GM19238 (cell line): ENCODE measurements at regions not wholly inside any gene's neighbourhood (a gene's known extent, or its start where the extent isn't known, plus 50 kb on each side); places are given as distances from the start of the nearest gene placed in this dataset.

Source experiments
- DNase-seq: peaks from one replicate; pipeline ENCODE4 v3.0.0; 2011; ENCODE audit warnings: low spot score; ENCODE audit not compliant: insufficient read length

- DNase-seq = no peak
Observed at GRCh38 chr2:65706411-65706810, 274.0 kb upstream of the SPRED2 start.

DNA sequence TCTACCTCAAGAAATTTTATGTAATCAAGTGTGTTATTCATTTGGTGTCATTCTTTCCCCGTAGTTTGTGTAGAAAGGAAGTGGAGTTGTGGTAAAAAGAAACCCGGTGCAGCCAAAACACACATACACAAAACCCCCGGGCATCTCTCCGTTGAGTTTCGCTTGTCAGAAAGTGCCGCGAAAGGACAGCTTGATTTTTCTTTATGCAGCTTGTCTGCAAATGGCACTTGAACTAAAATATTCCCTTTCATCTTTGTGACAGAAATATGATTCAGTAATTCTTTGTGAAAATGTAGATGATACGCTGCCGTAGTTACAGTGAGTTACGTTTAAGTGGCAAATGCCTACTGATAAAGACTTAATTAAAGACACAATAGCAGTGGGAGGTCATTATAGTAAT is 268.8 kb upstream of the SPRED2 start:
- no peak for DNase-seq

GRCh38 chr2:65700720-65701119 is 268.3 kb upstream of the SPRED2 start:
- DNase-seq = no peak

DNA sequence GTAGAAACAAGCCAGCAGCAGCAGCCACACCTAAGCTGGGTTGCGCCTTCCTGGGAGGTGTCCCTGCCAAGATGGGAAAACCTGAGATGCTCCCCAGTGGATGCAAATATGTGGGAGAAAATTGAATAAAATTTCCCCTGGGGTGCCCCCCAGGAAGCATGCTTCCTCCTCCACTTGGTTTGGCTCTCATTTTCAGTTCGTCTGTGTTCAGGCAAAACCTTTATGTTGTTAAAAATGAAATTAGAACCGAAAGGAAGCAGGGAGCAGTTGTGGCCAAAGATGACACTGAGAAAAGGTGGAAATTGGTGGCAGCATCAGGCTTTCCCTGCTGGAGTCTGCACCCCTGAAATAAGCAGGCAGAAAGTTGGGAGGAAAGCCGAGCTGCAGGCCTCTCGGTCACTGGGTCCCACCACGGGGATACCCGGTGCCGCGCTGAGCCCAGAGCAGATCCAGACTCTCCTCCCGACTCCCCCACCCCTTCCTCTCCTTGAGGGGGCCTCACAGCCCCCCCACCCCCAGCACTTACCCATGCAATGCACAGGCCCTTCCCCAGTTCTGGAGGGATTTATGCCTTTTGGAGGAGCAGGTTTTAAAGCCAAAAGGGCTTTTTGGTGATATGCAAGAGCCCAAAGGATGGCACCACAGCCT is 267.7 kb upstream of the SPRED2 start:
- no peak for DNase-seq

DNA sequence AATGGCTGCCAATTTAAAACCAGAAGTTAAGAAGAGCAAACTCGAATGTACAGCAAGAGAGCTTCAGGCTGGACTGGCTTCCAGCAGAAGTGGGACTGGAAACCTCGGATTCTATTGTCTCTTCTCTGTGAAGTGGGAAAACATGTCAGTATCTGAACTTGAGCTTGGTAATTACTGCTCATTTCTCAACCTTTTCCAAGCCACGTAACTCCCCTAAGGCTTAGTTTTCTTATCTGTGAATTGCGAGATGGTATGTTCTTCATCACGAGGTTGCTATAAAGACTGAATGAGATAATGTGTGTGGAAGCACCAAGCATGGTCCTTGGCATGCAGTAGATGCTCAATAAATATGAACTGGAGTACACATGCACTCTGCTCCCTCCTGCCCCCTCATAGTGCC is 259.4 kb upstream of the SPRED2 start:
- no peak for DNase-seq

GRCh38 chr2:65688141-65688886 is 255.9 kb upstream of the SPRED2 start:
- no peak for DNase-seq

DNA sequence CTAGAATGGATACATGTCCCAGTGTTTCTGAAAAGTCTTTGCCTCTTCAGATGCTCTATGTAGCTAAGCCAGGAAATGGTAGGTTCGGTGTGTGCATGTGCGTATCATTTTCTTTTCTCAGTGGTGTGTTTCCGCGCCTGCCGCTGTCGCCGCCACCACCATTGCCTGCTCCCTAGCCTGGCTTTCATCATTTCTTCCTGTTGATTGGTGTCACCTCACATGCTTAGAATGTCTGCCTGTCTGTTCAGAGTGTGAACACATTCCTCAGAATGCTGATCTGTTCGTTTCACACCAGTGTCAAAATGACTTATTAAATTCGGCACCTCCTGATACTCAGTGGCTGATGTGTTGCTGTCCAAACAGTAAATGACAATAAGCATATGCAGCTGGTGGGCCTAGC is 255.2 kb upstream of the SPRED2 start:
- DNase-seq = no peak

DNA sequence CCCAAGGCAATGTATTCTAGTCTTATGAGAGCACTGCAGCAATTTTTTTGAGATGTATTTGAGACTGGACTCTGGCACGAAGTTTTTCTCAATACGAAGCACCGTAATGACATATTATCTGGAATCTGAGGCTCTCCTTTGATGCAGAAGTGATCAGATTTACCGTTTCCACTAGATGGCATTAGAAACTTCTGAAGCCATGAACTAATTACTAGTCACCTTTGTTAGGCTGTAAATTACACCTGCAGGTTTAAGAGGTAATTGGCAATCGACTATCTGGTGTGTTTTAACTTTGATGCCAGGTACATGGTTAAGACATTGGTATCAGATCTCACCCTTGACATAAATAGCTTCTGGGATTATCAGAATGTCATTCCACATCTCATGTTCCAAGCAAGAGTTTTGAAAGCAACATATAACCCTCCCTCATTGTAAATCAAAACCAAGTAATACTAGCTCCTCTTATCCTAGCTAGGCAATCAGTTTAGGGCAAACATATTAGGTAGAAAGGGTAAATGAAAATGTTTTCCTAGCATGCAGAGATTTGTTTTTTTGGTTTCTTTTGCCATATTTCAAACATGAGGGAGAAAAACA is 254.6 kb upstream of the SPRED2 start:
- no peak for DNase-seq

GRCh38 chr2:65681503-65681902 is 249.1 kb upstream of the SPRED2 start:
- DNase-seq = no peak

DNA sequence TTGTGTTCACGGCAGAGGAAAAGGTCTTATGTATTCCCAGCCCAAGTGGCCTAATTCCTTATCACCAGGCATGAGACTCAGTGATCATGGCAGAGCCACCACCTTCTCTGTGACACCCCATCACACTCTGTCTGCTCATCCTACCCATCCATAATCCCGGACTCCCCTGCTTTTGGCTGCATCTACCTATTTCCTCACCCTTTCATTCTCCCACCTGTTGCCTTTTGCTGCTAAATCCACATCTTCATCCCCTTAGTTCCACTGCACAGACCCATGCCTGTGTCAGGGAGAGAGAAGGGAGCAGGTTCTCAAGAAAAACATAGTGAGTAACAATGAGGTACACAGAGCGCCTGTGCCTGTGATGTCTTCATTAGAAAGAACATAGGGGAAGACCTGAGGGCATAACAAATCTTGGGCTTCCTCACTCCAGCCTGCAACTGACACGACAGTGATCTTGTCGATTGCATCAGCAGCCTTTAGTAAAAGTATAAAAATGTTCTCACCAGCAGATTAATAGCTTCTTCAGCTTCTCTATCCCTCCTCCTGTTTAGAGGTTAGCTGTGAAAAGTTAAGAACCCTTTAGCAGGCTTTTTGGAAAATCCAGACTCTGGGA is 246.5 kb upstream of the SPRED2 start:
- no peak for DNase-seq

DNA sequence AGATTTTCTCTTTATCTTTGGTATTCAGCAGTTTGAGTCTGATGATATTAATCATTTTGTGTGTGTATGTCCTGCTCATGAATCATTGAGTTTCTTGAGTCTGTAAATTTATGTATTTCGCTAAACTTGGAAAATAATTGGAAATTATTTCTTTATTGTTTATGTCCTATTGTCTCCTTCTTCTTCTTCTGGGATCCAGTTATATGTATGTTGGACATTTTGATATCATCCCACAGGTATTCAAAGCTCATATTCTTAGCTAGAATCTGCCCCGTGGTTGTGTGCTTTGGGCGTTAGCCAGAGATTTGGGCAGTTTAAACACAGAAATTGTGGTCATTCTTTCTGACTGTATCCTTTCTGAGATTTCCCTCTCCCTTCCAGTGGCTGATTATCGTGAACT is 243.0 kb upstream of the SPRED2 start:
- DNase-seq = no peak

DNA sequence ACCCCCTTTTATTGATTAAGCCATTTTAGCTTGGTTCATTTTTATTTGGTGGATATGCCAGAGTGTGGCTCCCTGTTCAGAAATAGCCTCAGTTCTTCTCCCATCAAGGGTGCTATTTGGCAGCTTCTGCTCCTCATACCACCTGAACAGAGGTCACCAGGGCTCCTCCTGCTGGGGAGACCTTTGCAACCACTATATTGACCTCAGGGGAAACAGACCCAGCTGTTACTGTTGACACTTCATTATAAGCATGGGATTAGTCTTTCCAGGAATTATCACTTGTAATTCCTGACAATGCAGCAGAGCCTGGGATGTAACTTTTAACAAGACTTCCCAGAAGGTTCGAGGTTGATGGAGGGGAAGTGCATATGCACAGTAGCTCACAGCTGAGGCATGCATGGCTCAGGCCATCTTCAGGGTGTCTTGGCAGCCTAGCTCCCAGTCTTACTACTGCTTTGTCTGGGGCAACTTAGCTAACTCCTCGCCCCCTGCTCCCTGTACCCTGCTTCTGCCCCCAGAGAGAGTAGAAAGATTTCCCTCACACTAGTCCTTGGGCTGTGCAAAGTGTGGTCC is 239.4 kb upstream of the SPRED2 start:
- no peak for DNase-seq

GRCh38 chr2:65669574-65669973 is 237.2 kb upstream of the SPRED2 start:
- no peak for DNase-seq

- no peak for DNase-seq
Observed at GRCh38 chr2:65668744-65669143, 236.3 kb upstream of the SPRED2 start.

DNA sequence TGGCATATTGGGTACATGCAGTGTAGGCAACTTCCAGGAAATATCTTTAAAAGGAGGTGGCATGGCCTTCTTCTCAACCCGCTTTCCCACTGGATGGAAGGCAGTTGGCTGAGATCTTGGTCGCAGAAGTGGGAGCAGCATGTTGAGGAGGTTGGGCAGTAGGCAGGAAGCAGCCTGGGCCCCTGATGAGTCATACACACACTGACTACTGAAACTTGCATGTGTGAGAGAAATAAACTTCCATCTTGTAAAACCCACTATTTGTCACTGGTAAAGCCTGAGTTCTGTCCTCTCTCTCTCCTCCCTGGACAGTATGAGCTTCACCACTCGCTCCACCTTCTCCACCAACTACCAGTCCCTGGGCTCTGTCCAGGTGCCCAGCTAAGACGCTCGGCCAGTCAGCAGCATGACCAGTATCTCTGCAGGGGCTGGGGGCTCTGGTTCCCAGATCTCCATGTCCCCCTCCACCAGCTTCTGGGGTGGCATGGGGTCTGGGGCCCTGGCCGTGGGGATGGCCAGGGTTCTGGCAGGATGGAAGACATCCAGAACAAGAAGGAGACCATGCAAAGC is 233.8 kb upstream of the SPRED2 start:
- peak; percentile 37 for DNase-seq

- no peak for DNase-seq
Observed at GRCh38 chr2:65664931-65665330, 232.5 kb upstream of the SPRED2 start.

DNA sequence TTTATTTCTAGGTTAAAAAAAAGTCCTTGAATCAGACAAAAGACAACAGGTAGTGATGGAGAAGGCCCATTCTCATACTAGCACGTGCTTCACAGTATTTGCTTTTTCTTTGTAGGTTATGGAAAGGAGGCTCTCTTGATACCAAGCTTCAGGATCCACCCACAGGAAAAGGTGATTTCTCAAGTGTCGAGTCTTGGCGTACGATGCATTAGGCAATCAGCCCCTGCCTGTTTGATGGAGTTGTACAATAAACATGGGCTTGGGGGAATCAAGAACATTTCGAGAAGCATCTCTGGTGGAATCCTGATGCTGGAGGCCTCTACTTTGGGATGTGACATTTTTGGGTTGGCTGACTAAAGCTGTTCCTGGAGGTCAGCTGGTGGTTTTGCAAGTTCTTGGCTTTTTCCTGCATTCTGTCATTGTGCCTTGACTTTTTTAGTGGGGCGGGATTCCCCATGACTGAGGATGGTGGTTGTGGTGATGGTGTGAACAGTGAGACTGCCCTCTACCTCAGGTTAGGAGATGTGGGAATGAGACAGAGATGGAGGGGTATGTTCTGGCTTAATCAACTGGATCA is 231.5 kb upstream of the SPRED2 start:
- no peak for DNase-seq

DNA sequence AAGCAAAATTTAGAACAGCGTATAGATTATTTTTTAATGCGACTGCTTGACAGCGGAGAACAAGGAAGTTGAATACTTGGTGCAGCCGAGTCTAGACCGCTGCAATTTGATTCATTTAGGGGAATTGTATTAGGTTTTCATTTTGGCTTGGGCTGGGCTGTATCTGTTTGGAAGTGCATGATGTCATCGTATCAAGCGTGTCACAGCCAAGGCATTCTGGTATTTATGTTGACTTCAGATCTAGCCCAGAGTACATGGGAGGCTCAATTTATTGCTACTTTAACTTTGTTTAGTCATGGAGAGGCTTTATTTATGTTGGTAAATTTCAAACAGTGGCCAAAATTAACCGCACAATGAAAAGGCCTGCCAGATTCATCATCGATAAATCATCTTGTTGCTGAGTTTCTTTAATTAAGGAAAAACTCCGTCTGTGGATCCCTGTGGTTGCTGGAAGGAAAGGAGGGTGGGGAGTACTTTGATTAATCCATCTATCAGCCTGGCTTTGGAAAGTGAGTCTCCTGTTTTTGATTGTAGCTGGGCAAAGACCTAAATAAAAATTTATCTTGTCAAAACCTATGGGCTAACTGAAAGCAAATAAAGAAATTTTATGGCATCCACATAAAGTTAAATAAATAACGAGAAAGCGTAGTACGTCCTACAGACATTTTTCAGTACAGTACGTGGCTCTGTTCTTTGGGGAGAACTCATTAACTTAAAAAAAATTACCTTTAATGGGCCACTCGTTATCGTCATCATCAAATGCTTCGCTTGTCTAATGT is 230.4 kb upstream of the SPRED2 start:
- DNase-seq = no peak

DNA sequence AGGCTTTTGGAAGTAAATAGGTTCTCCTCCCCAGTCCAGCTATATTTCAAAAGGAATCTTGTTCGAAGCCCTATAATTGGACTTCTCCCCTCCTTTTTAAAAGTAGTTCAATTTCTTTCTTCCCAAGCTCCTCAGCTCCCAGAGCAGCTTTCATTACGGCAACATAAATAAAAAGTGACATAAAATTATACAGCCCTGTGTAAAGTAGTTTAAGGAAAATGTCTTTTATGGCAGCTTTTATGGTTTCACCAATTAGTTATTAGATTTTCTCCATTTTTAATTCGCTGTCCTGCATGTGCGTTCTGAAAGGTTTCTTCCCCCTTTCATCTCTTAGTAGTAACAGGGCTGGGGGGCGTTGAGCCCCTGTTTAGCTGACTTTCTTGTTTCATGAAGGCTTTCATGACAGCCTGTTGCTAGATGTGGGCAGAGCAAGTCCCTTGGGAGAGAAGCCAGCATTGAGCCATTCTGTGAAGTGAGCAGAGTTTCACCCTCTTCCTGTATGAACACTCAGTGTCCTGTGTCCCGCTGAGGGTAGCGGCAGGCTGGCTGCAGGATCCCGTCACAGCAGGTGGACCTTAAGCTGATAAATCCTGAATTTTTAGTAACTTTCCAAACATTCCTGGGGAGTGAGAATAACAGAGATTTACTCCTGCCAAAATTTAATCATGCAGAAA is 229.7 kb upstream of the SPRED2 start:
- no peak for DNase-seq

- no peak for DNase-seq
Observed at GRCh38 chr2:65660340-65660739, 227.9 kb upstream of the SPRED2 start.
